HG03521 (cell line): ENCODE measurements at regions not wholly inside any gene's neighbourhood (a gene's known extent, or its start where the extent isn't known, plus 50 kb on each side); places are given as distances from the start of the nearest gene placed in this dataset.
"Not testable (repeated sequence)": the region's sequence is repeated elsewhere in the genome, so short reads cannot be mapped to it uniquely, and the experiment has no call there.

Experiments used
- ATAC-seq: cut with Tn5 transposase; IDR thresholded peaks from one replicate; pipeline ENCODE4 v1.9.1; 2021; ENCODE audit warnings: mild to moderate bottlenecking, moderate library complexity; ENCODE audit not compliant: unreplicated experiment

- ATAC-seq, result no peak
These were observed 1611.0 kb upstream of the ACO1 start for GRCh38 chr9:30773427-30773826.

GRCh38 chr9:30774326-30774725 is 1610.1 kb upstream of the ACO1 start:
- no peak for ATAC-seq

- no peak for ATAC-seq
These were observed 1609.2 kb upstream of the ACO1 start for GRCh38 chr9:30775236-30775635.

- no peak for ATAC-seq
These were observed 1587.7 kb upstream of the ACO1 start for GRCh38 chr9:30796764-30797163.

- no peak for ATAC-seq
These were observed 1584.8 kb upstream of the ACO1 start for GRCh38 chr9:30799527-30800101.

- ATAC-seq, result no peak
These were observed 1584.0 kb upstream of the ACO1 start for GRCh38 chr9:30800421-30800820.

GRCh38 chr9:30812821-30813220 is 1571.6 kb upstream of the ACO1 start:
- ATAC-seq, result no peak

- ATAC-seq, result no peak
These were observed 1568.9 kb upstream of the ACO1 start for GRCh38 chr9:30815585-30815984.

GRCh38 chr9:30845136-30845535 is 1539.3 kb upstream of the ACO1 start:
- ATAC-seq, result no peak

GRCh38 chr9:30846651-30847050 is 1537.8 kb upstream of the ACO1 start:
- ATAC-seq, result no peak

GRCh38 chr9:30851600-30851999 is 1532.8 kb upstream of the ACO1 start:
- no peak for ATAC-seq

GRCh38 chr9:30900706-30901105 is 1483.7 kb upstream of the ACO1 start:
- ATAC-seq, result no peak

GRCh38 chr9:30913331-30913730 is 1471.1 kb upstream of the ACO1 start:
- no peak for ATAC-seq

- ATAC-seq, result no peak
These were observed 1469.0 kb upstream of the ACO1 start for GRCh38 chr9:30915451-30915850.

GRCh38 chr9:30925126-30925525 is 1459.3 kb upstream of the ACO1 start:
- no peak for ATAC-seq

- ATAC-seq, result no peak
These were observed 1458.8 kb upstream of the ACO1 start for GRCh38 chr9:30925635-30926034.

- ATAC-seq, result no peak
These were observed 1456.4 kb upstream of the ACO1 start for GRCh38 chr9:30928045-30928444.

GRCh38 chr9:30932226-30932625 is 1452.2 kb upstream of the ACO1 start:
- no peak for ATAC-seq

GRCh38 chr9:30935730-30936129 is 1448.7 kb upstream of the ACO1 start:
- no peak for ATAC-seq

- ATAC-seq, result no peak
These were observed 1447.3 kb upstream of the ACO1 start for GRCh38 chr9:30937106-30937505.

- not testable (repeated sequence) for ATAC-seq
These were observed 1441.6 kb upstream of the ACO1 start for GRCh38 chr9:30942852-30943251.

- no peak for ATAC-seq
These were observed 1440.8 kb upstream of the ACO1 start for GRCh38 chr9:30943446-30944224.

GRCh38 chr9:30944225-30944569 is 1440.2 kb upstream of the ACO1 start:
- no peak for ATAC-seq
